Nephron progenitor cell (in vitro differentiated cells): ENCODE measurements at regions not wholly inside any gene's neighbourhood (a gene's known extent, or its start where the extent isn't known, plus 50 kb on each side); places are given as distances from the start of the nearest gene placed in this dataset.

Experiments
- DNase-seq: peaks from one replicate; pipeline ENCODE4 v3.0.0; 2021
- H3K27ac Mint-ChIP-seq: 2 replicates; pipeline ENCODE4 v1.8.0; 2021; ENCODE audit warnings: mild to moderate bottlenecking, moderate library complexity, mixed read lengths
- H3K27me3 Mint-ChIP-seq: 2 replicates; pipeline ENCODE4 v1.8.0; 2021; ENCODE audit warnings: mild to moderate bottlenecking, low read depth, mixed read lengths; ENCODE audit not compliant: poor library complexity
- H3K36me3 Mint-ChIP-seq: 2 replicates; pipeline ENCODE4 v1.8.0; 2021; ENCODE audit warnings: low read depth, mixed read lengths
- H3K4me1 Mint-ChIP-seq: 2 replicates; pipeline ENCODE4 v1.8.0; 2021; ENCODE audit warnings: mixed read lengths
- H3K4me3 Mint-ChIP-seq: 2 replicates; pipeline ENCODE4 v1.8.0; 2021; ENCODE audit warnings: mild to moderate bottlenecking, moderate library complexity, mixed read lengths
- H3K9me3 Mint-ChIP-seq: 2 replicates; pipeline ENCODE4 v1.8.0; 2021; ENCODE audit warnings: mild to moderate bottlenecking, moderate library complexity, mixed read lengths
- TF ChIP-seq, protein P1 (sequence below): fragments of 200-600 bp; sonication (generic); IDR thresholded peaks from 2 replicates; pipeline ENCODE4 v1.5.0; 2021; ENCODE audit warnings: antibody characterized with exemption

DNA sequence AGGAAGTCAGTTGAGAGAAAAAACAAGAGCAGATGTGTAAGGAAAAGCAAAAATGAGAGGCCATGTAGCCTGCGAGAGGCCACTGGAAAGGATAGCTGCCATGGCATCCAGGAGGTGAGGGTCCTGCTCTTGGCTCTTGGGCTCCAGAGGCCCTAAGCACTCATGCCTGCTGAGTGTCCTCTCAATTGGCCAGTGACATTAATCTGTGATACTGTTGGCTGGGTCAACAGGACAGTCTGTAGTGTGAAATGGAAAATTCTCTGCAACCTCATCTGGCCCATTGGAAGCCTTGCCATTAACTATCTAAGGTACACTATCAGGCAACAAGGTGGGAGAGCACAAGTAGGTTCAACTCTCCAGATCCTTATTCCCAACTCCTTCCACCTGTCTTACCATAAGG is 180.9 kb downstream of the LY86 start:
- DNase-seq = no peak

DNA sequence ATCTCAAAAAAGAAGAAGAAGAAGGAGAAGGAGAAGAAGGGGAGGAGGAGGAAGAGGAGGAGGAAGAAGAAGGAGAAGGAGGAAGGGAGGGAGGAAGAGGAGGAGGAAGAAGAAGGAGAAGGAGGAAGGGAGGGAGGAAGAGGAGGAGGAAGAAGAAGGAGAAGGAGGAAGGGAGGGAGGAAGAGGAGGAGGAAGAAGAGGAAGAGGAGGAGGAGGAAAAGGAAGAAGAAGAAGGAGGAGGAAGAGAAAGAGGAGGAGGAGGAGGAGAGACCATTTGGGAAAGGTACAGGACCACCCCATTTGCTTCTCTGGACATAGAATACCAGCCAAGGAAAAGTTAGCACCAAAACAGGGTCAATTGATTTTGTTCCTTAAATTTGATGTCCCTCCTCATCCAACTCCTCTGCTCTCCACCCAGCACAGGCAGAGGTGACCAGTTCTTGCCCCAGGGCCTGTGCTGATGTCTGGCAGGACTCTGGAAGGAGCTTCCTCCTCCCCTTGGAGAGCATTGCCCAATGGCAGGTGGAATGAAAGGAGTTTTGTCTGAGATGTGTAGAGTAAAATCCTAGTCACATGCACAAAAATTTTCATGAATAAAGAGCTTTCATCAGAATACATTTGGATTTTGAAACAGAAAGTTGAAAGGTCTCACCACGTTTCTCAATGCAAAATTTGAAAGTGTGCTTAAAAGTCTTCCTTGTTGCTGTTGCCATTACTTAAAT is 182.9 kb downstream of the LY86 start:
- no peak overlapping the region for H3K27ac Mint-ChIP-seq
- no peaks in the 10 kb centered on the region for H3K9me3 Mint-ChIP-seq
- no peaks in the 10 kb centered on the region for H3K36me3 Mint-ChIP-seq
- H3K4me3 Mint-ChIP-seq = no peak overlapping the region
- peaks cover 6% of the 10 kb centered on the region for H3K27me3 Mint-ChIP-seq
- TF ChIP-seq, protein P1, sequence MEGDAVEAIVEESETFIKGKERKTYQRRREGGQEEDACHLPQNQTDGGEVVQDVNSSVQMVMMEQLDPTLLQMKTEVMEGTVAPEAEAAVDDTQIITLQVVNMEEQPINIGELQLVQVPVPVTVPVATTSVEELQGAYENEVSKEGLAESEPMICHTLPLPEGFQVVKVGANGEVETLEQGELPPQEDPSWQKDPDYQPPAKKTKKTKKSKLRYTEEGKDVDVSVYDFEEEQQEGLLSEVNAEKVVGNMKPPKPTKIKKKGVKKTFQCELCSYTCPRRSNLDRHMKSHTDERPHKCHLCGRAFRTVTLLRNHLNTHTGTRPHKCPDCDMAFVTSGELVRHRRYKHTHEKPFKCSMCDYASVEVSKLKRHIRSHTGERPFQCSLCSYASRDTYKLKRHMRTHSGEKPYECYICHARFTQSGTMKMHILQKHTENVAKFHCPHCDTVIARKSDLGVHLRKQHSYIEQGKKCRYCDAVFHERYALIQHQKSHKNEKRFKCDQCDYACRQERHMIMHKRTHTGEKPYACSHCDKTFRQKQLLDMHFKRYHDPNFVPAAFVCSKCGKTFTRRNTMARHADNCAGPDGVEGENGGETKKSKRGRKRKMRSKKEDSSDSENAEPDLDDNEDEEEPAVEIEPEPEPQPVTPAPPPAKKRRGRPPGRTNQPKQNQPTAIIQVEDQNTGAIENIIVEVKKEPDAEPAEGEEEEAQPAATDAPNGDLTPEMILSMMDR = no peak
- no peak for DNase-seq
- peaks cover 10% of the 10 kb centered on the region for H3K4me1 Mint-ChIP-seq

More for the DNA sequence above, 180.9 kb downstream of the LY86 start:
- Mint-ChIP-seq H3K4me1 (peaks cover 21% of the 10 kb centered on the region), H3K27me3 (peaks cover 3% of the 10 kb centered on the region), H3K9me3 (no peaks in the 10 kb centered on the region), H3K4me3 (no peak overlapping the region), H3K27ac (no peak overlapping the region), H3K36me3 (no peaks in the 10 kb centered on the region)
- TF ChIP-seq, protein P1 = no peak

GRCh38 chr6:6771964-6772363 is 183.4 kb downstream of the LY86 start:
- peaks cover 10% of the 10 kb centered on the region for H3K4me1 Mint-ChIP-seq
- H3K27me3 Mint-ChIP-seq = peaks cover 8% of the 10 kb centered on the region
- no peak overlapping the region for H3K27ac Mint-ChIP-seq
- no peak for DNase-seq
- no peaks in the 10 kb centered on the region for H3K36me3 Mint-ChIP-seq
- TF ChIP-seq, protein P1 = no peak
- no peak overlapping the region for H3K4me3 Mint-ChIP-seq
- peaks cover 5% of the 10 kb centered on the region for H3K9me3 Mint-ChIP-seq

- peaks cover 9% of the 10 kb centered on the region for H3K27me3 Mint-ChIP-seq
- no peak overlapping the region for H3K4me3 Mint-ChIP-seq
- peak overlapping the region; percentile 36 for H3K27ac Mint-ChIP-seq
- no peaks in the 10 kb centered on the region for H3K36me3 Mint-ChIP-seq
- DNase-seq = no peak
- TF ChIP-seq, protein P1 = no peak
- peaks cover 6% of the 10 kb centered on the region for H3K9me3 Mint-ChIP-seq
- H3K4me1 Mint-ChIP-seq = peaks cover 10% of the 10 kb centered on the region
Observed at GRCh38 chr6:6772751-6773150, 184.2 kb downstream of the LY86 start.

DNA sequence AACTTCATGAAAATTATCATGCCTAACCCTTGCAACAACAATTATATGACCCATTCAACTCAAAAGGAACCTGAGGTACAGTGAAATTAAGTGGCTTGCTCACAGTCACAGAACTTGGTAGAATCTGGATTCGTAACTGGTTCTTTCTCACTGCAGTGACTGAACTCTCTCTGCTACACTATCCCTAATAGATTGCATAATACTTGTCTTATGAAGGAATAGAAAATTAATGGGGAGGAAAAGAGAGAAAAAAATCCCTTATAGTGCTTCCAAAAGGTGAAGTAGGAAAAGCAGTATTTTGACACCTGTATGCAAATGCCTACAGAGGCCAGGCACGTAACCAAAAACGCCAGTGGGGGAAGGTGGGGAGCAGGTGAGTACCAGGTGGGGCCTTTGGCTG is 186.6 kb downstream of the LY86 start:
- DNase-seq = no peak

More for the DNA sequence above, 186.6 kb downstream of the LY86 start:
- TF ChIP-seq, protein P1 = no peak
- H3K27me3 Mint-ChIP-seq = peaks cover 13% of the 10 kb centered on the region
- no peaks in the 10 kb centered on the region for H3K36me3 Mint-ChIP-seq
- H3K4me1 Mint-ChIP-seq = peaks cover 20% of the 10 kb centered on the region
- no peak overlapping the region for H3K4me3 Mint-ChIP-seq
- peaks cover 6% of the 10 kb centered on the region for H3K9me3 Mint-ChIP-seq
- H3K27ac Mint-ChIP-seq = no peak overlapping the region
